Peyer's patch (tissue), 4 donors: ENCODE measurements at regions not wholly inside any gene's neighbourhood (a gene's known extent, or its start where the extent isn't known, plus 50 kb on each side); places are given as distances from the start of the nearest gene placed in this dataset.

Experiments
- DNase-seq, 3 donors: peaks; one replicate each; pipeline ENCODE4 v3.0.0-alpha.2; 2017 to 2019
- H3K27ac ChIP-seq, 4 donors: fragments of 200-600 bp; sonication (generic); one replicate each; pipeline ENCODE4 v1.5.1; 2016 to 2019
- H3K27me3 ChIP-seq, 2 donors: fragments of 200-600 bp; sonication (generic); one replicate each; pipeline ENCODE4 v1.5.1; 2019
- H3K36me3 ChIP-seq, 3 donors: fragments of 200-600 bp; sonication (generic); one replicate each; pipeline ENCODE4 v1.5.1; 2016 to 2019
- H3K4me1 ChIP-seq, 4 donors: fragments of 200-600 bp; sonication (generic); one replicate each; pipeline ENCODE4 v1.5.1; 2016 to 2019
- H3K4me3 ChIP-seq, 4 donors: fragments of 200-600 bp; sonication (generic); 1 replicate in 3 of 4; 2 replicates in 1 of 4; pipeline ENCODE4 v1.5.1; 2016 to 2019; ENCODE audit warnings: mild to moderate bottlenecking in 1 of 4
- H3K9me3 ChIP-seq, 4 donors: fragments of 200-600 bp; sonication (generic); one replicate each; pipeline ENCODE4 v1.5.1; 2016 to 2019; ENCODE audit warnings: mild to moderate bottlenecking in 1 of 4
- CTCF ChIP-seq, 6 experiments: fragments of 450-650 bp in 4 of 6; fragments of 200-600 bp in 2 of 6; sonication (generic) in 1 of 6; IDR thresholded peaks; one replicate each; pipeline ENCODE4 v1.5.1; 2017 to 2019; ENCODE audit warnings: antibody characterized with exemption in 6 of 6, mild to moderate bottlenecking in 3 of 6, moderate library complexity in 1 of 6
- POLR2A ChIP-seq, 2 donors: fragments of 450-650 bp; IDR thresholded peaks; one replicate each; pipeline ENCODE4 v1.5.1; 2017; ENCODE audit warnings: antibody characterized with exemption in 2 of 2, mild to moderate bottlenecking in 2 of 2, moderate library complexity in 2 of 2

- Histone ChIP-seq H3K9me3 (no peaks in the 10 kb centered on the region), H3K27me3 (no peaks in the 10 kb centered on the region), H3K4me1 (no peaks in the 10 kb centered on the region), H3K36me3 (no peaks in the 10 kb centered on the region), H3K4me3 (no peak overlapping the region), H3K27ac (no peak overlapping the region)
- DNase-seq: no peak
- TF ChIP-seq POLR2A (IDR thresholded peaks at IDR 0.05): no peak
- TF ChIP-seq CTCF (IDR thresholded peaks at IDR 0.05): no peak
Measured at GRCh38 chr22:49604732-49605302, 222.9 kb downstream of the BRD1 start.

- DNase-seq: peak in 1 of 3 donors; percentile 24
- no peak overlapping the region for H3K27ac ChIP-seq
- no peaks in the 10 kb centered on the region for H3K9me3 ChIP-seq
- H3K27me3 ChIP-seq: no peaks in the 10 kb centered on the region
- H3K4me3 ChIP-seq: no peak overlapping the region
- H3K36me3 ChIP-seq: no peaks in the 10 kb centered on the region
- H3K4me1 ChIP-seq: no peaks in the 10 kb centered on the region
- TF ChIP-seq CTCF (IDR thresholded peaks at IDR 0.05): no peak
- TF ChIP-seq POLR2A (IDR thresholded peaks at IDR 0.05): no peak
Measured at GRCh38 chr22:49603016-49603415, 224.7 kb downstream of the BRD1 start.

GRCh38 chr22:49602481-49602880, 225.2 kb downstream of the BRD1 start:
- no peaks in the 10 kb centered on the region for H3K9me3 ChIP-seq
- DNase-seq: no peak
- H3K27ac ChIP-seq: no peak overlapping the region
- H3K4me1 ChIP-seq: no peaks in the 10 kb centered on the region
- no peak overlapping the region for H3K4me3 ChIP-seq
- no peaks in the 10 kb centered on the region for H3K27me3 ChIP-seq
- H3K36me3 ChIP-seq: no peaks in the 10 kb centered on the region
- TF ChIP-seq CTCF (IDR thresholded peaks at IDR 0.05) (no peak), POLR2A (IDR thresholded peaks at IDR 0.05) (no peak)

- no peak overlapping the region for H3K4me3 ChIP-seq
- H3K9me3 ChIP-seq: no peaks in the 10 kb centered on the region
- H3K27me3 ChIP-seq: no peaks in the 10 kb centered on the region
- H3K27ac ChIP-seq: no peak overlapping the region
- TF ChIP-seq CTCF (IDR thresholded peaks at IDR 0.05): no peak
- TF ChIP-seq POLR2A (IDR thresholded peaks at IDR 0.05): no peak
- DNase-seq: peak in 1 of 3 donors; percentile 29
- H3K36me3 ChIP-seq: no peaks in the 10 kb centered on the region
- no peaks in the 10 kb centered on the region for H3K4me1 ChIP-seq
Measured at GRCh38 chr22:49601614-49602321, 225.9 kb downstream of the BRD1 start.

GRCh38 chr22:49600891-49601431, 226.7 kb downstream of the BRD1 start:
- no peaks in the 10 kb centered on the region for H3K36me3 ChIP-seq
- no peaks in the 10 kb centered on the region for H3K27me3 ChIP-seq
- no peak overlapping the region for H3K4me3 ChIP-seq
- peak in 1 of 3 donors; percentile 45 for DNase-seq
- H3K27ac ChIP-seq: no peak overlapping the region
- no peaks in the 10 kb centered on the region for H3K4me1 ChIP-seq
- H3K9me3 ChIP-seq: no peaks in the 10 kb centered on the region
- TF ChIP-seq CTCF (IDR thresholded peaks at IDR 0.05) (no peak), POLR2A (IDR thresholded peaks at IDR 0.05) (no peak)
